Erythroblast (primary cell): ENCODE measurements at regions not wholly inside any gene's neighbourhood (a gene's known extent, or its start where the extent isn't known, plus 50 kb on each side); places are given as distances from the start of the nearest gene placed in this dataset.

Experiments used
- GATA1 ChIP-seq: IDR thresholded peaks from 2 replicates; pipeline ENCODE4 v1.6.1; 2011; ENCODE audit warnings: low read depth, mild to moderate bottlenecking, control low read depth, low read length, moderate library complexity
- POLR2A ChIP-seq: IDR thresholded peaks from 2 replicates; pipeline ENCODE4 v1.6.1; 2011; ENCODE audit warnings: mild to moderate bottlenecking, low read length

DNA sequence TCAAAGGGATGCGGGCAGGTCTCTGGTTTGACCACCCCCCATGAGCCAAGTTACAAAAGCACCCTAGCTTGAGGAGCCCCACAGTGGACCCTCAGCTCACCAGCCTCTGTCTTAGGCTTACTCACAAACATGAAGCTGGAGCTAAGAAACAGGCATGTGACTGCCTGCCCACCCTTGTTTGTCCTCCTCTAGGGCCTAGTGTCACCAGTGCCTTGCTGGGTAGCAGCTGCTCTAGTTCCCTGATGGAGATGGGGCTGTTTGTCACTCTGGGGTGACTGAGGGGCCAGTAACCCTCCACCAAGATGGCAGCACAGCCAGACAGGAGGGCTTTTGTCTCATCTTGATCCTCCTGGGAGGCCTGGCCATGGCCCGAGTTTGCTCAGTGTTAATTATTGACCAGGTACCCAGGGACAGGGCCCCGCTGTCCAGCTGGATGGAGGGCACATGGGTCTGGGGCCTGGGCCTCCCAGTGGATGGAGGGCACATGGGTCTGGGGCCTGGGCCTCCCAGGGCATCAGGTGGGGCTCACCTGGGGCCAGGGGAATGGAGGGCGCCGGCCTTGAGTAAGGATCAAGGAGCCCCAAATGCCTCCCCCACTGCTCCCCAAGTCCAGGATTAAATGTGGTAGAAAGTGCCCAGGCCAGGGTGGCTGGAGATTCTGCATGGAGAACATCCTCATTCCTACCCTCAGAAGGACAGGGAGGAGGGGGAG is 185.9 kb upstream of the HAAO start:
- TF ChIP-seq POLR2A, result no peak
- TF ChIP-seq GATA1, result no peak
